Body of pancreas (tissue), 4 donors: ENCODE measurements at regions not wholly inside any gene's neighbourhood (a gene's known extent, or its start where the extent isn't known, plus 50 kb on each side); places are given as distances from the start of the nearest gene placed in this dataset.

Experiments
- CTCF ChIP-seq, 7 experiments: fragments of 450-650 bp in 4 of 7; fragments of 200-600 bp in 3 of 7; sonication (generic) in 3 of 7; IDR thresholded peaks; one replicate each; pipeline ENCODE4 v1.5.1; 2016 to 2019; ENCODE audit warnings: antibody characterized with exemption in 7 of 7
- POLR2A ChIP-seq, 3 donors: fragments of 450-650 bp; IDR thresholded peaks; one replicate each; pipeline ENCODE4 v1.6.1; 2016; ENCODE audit warnings: antibody characterized with exemption in 3 of 3, mild to moderate bottlenecking in 2 of 3

DNA sequence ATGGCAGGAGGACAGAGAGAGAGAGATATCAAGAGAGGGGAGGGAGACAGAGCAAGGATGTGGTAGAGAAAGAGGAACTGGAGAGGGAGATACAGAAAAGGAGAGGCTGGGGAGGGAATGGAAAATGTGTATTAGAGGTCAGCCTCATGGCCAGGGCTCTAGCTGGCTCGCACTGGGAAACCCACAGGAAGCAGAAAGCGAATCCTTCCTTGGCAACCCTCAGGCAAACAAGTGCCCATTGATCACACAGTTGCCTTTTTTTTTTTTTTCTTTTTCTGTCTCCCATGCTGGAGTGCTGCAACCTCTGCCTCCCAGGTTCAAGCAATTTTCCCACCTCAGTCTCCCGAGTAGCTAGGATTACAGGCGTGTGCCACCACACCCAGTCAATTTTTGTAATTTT is 391.2 kb downstream of the TYW1 start:
- no peak for TF ChIP-seq CTCF (IDR thresholded peaks at IDR 0.05)
- no peak for TF ChIP-seq POLR2A (IDR thresholded peaks at IDR 0.05)
